Endothelial cell of umbilical vein (primary cell): ENCODE measurements at regions not wholly inside any gene's neighbourhood (a gene's known extent, or its start where the extent isn't known, plus 50 kb on each side); places are given as distances from the start of the nearest gene placed in this dataset.

Experiments used
- BruUV-seq: library from RNA; stranded (reverse); fragments of 400-500 nt; replicated peaks from 2 replicates; lab custom pipeline; 2021; lab: Mats Ljungman, UMichigan
- CTCF ChIA-PET: fragments of 300-600, 350-600 bp; sonication (Branson Sonifier 250); formaldehyde crosslinking; loops from one replicate; lab custom pipeline; 2021; ENCODE audit warnings: antibody characterized with exemption, inconsistent platforms; lab: Charles Lee
- POLR2A ChIA-PET: fragments of 300-600, 350-600 bp; sonication (Branson Sonifier 250); formaldehyde crosslinking; loops from one replicate; lab custom pipeline; 2021; ENCODE audit warnings: antibody characterized with exemption, inconsistent platforms; lab: Charles Lee
- DNase-seq: peaks from one replicate; pipeline ENCODE4 v3.0.0-alpha.2; 2011; ENCODE audit warnings: low read depth, low spot score
- FAIRE-seq: peaks from 2 replicates; lab custom pipeline; 2011; peaks lifted over from hg19 to GRCh38; lab: Jason Lieb, UNC
- H2AFZ ChIP-seq: 2 replicates; pipeline ENCODE4 v1.6.0; 2012; ENCODE audit warnings: low read depth, low read length, control low read depth, inconsistent platforms
- H3K27ac ChIP-seq: 2 replicates; pipeline ENCODE4 v1.5.1; 2011; ENCODE audit warnings: low read depth, mild to moderate bottlenecking, control low read depth, low read length, moderate library complexity; ENCODE audit not compliant: insufficient read depth
- H3K27me3 ChIP-seq, 2 experiments: 2 replicates each; pipeline versions ENCODE4 v1.6.0 to v1.6.1; 2011; ENCODE audit warnings: low read length in 2 of 2, mixed read lengths in 1 of 2; ENCODE audit not compliant: control insufficient read depth in 2 of 2, insufficient read depth in 2 of 2
- H3K36me3 ChIP-seq, 2 experiments: 2 replicates in 1 of 2; 3 replicates in 1 of 2; pipeline ENCODE4 v1.5.1; 2011; ENCODE audit warnings: low read length in 2 of 2, mild to moderate bottlenecking in 1 of 2, moderate library complexity in 1 of 2; ENCODE audit not compliant: control insufficient read depth in 2 of 2, insufficient read depth in 2 of 2; ENCODE audit errors: extremely low read depth in 1 of 2
- H3K4me1 ChIP-seq: 3 replicates; pipeline ENCODE4 v1.5.1; 2011; ENCODE audit warnings: mild to moderate bottlenecking, low read length; ENCODE audit not compliant: control insufficient read depth, insufficient read depth; ENCODE audit errors: extremely low read depth
- H3K4me2 ChIP-seq: 2 replicates; pipeline ENCODE4 v1.6.1; 2011; ENCODE audit warnings: low read length, control low read depth, mixed read lengths; ENCODE audit not compliant: insufficient read depth
- H3K4me3 ChIP-seq, 3 experiments: fragments of 200-600 bp in 1 of 3; sonication (generic), shearing (Covaris generic) in 1 of 3; replicated peaks in 1 of 3; 2 replicates each; pipeline ENCODE4 v1.5.1; 2011 to 2016; ENCODE audit warnings: control low read depth in 3 of 3, low read length in 3 of 3, mild to moderate bottlenecking in 2 of 3, inconsistent platforms in 1 of 3, low read depth in 1 of 3, moderate library complexity in 1 of 3; ENCODE audit not compliant: insufficient read depth in 1 of 3
- H3K79me2 ChIP-seq: 2 replicates; pipeline ENCODE4 v1.6.0; 2012; ENCODE audit warnings: low read length, inconsistent platforms; ENCODE audit not compliant: control insufficient read depth, insufficient read depth
- H3K9ac ChIP-seq: replicated peaks from 2 replicates; pipeline ENCODE3; 2011; ENCODE audit warnings: low read length, control low read depth; ENCODE audit not compliant: insufficient read depth; ENCODE audit errors: extremely low read depth
- H3K9me1 ChIP-seq: replicated peaks from 3 replicates; pipeline ENCODE4 v1.6.0; 2011; ENCODE audit warnings: mild to moderate bottlenecking, low read length; ENCODE audit not compliant: control insufficient read depth, insufficient read depth; ENCODE audit errors: extremely low read depth
- H3K9me3 ChIP-seq: replicated peaks from 2 replicates; pipeline ENCODE4 v1.5.1; 2012; ENCODE audit warnings: low read length, inconsistent platforms; ENCODE audit not compliant: control insufficient read depth, insufficient read depth
- H4K20me1 ChIP-seq: replicated peaks from 2 replicates; pipeline ENCODE3; 2011; ENCODE audit warnings: mild to moderate bottlenecking, low read length; ENCODE audit not compliant: control insufficient read depth, insufficient read depth; ENCODE audit errors: extremely low read depth
- CTCF ChIP-seq, 2 donors: IDR thresholded peaks; 1 replicate in 1 of 2; 2 replicates in 1 of 2; pipeline ENCODE4 v1.5.1; 2011; ENCODE audit warnings: low read length in 2 of 2, mild to moderate bottlenecking in 2 of 2, moderate library complexity in 2 of 2, control low read depth in 1 of 2, inconsistent platforms in 1 of 2, low read depth in 1 of 2; ENCODE audit not compliant: insufficient read depth in 1 of 2; ENCODE audit errors: extremely low read depth in 1 of 2
- EZH2 ChIP-seq: IDR thresholded peaks from 2 replicates; pipeline ENCODE4 v1.6.1; 2012; ENCODE audit warnings: borderline replicate concordance, low read depth, mild to moderate bottlenecking, moderate library complexity, low read length, inconsistent platforms; ENCODE audit not compliant: severe bottlenecking
- FOS ChIP-seq: IDR thresholded peaks from 2 replicates; pipeline ENCODE4 v1.6.1; 2011; ENCODE audit warnings: mild to moderate bottlenecking, low read length, moderate library complexity, borderline replicate concordance; ENCODE audit not compliant: insufficient read depth
- GATA2 ChIP-seq: IDR thresholded peaks from 2 replicates; pipeline ENCODE4 v1.7.0; 2011; ENCODE audit warnings: low read depth, mild to moderate bottlenecking, moderate library complexity, mixed read lengths, low read length; ENCODE audit not compliant: insufficient read length, insufficient read depth
- JUN ChIP-seq: IDR thresholded peaks from 2 replicates; pipeline ENCODE4 v1.6.1; 2011; ENCODE audit warnings: borderline replicate concordance, low read depth; ENCODE audit not compliant: insufficient read length, insufficient read depth
- MAX ChIP-seq: IDR thresholded peaks from 2 replicates; pipeline ENCODE4 v1.6.1; 2011; ENCODE audit not compliant: insufficient read depth, insufficient read length
- MYC ChIP-seq: IDR thresholded peaks from one replicate; pipeline ENCODE4 v1.6.1; 2011; ENCODE audit warnings: mild to moderate bottlenecking, low read depth, low read length
- POLR2A ChIP-seq: IDR thresholded peaks from 2 replicates; pipeline ENCODE4 v1.6.1; 2012; ENCODE audit warnings: low read depth, mild to moderate bottlenecking, control low read depth, low read length
- POLR2AphosphoS5 ChIP-seq: IDR thresholded peaks from 2 replicates; pipeline ENCODE4 v1.6.1; 2012; ENCODE audit warnings: low read depth, mild to moderate bottlenecking, control low read depth, low read length, moderate library complexity; ENCODE audit not compliant: insufficient read depth
- dilution Hi-C: fragments of 300-500 bp; cut with MboI; formaldehyde crosslinking; loops from one replicate; pipeline ENCODE4 v1.15.0; 2019; ENCODE audit warnings: low sequenced_read_pairs; ENCODE audit not compliant: extremely low pct_ligation_motif_present
- intact Hi-C: fragments of 100-400 bp; cut with micrococcal nuclease; formaldehyde crosslinking; loops from one replicate; pipeline ENCODE4 v1.10.0; 2022

GRCh38 chr6:897528-898207, 204.7 kb upstream of the EXOC2 start:
- no peak for FAIRE-seq
- CTCF ChIA-PET = no interaction called here

More at GRCh38 chr6:897528-898207, 204.7 kb upstream of the EXOC2 start:
- no peaks in the 10 kb centered on the region for H3K4me1 ChIP-seq
- DNase-seq = no peak
- no peaks in the 10 kb centered on the region for H3K9me3 ChIP-seq
- intact Hi-C loops (no loop called here), dilution Hi-C loops (no loop called here)
- H3K79me2 ChIP-seq = no peaks in the 10 kb centered on the region
- no peak overlapping the region for H3K4me3 ChIP-seq
- H3K27ac ChIP-seq = no peak overlapping the region
- POLR2A ChIA-PET = no interaction called here
- no peak overlapping the region for H2AFZ ChIP-seq
- BruUV-seq = no TSS peak
- H3K9ac ChIP-seq = no peak overlapping the region
- no peak overlapping the region for H3K4me2 ChIP-seq
- TF ChIP-seq FOS (no peak), MAX (no peak), POLR2AphosphoS5 (no peak), MYC (no peak), CTCF (IDR thresholded peaks at IDR 0.05; ENCODE audit: extremely low read depth in 1 of 2, insufficient read depth in 1 of 2, low read depth in 1 of 2, low read length in 2 of 2) (no peak), GATA2 (no peak), EZH2 (no peak), POLR2A (no peak), JUN (no peak)
- H3K9me1 ChIP-seq = no peaks in the 10 kb centered on the region
- H3K27me3 ChIP-seq = no peaks in the 10 kb centered on the region
- no peaks in the 10 kb centered on the region for H3K36me3 ChIP-seq
- H4K20me1 ChIP-seq = no peaks in the 10 kb centered on the region
